ENCODE measurements at regions not wholly inside any gene's neighbourhood (a gene's known extent, or its start where the extent isn't known, plus 50 kb on each side); places are given as distances from the start of the nearest gene placed in this dataset.

DNA sequence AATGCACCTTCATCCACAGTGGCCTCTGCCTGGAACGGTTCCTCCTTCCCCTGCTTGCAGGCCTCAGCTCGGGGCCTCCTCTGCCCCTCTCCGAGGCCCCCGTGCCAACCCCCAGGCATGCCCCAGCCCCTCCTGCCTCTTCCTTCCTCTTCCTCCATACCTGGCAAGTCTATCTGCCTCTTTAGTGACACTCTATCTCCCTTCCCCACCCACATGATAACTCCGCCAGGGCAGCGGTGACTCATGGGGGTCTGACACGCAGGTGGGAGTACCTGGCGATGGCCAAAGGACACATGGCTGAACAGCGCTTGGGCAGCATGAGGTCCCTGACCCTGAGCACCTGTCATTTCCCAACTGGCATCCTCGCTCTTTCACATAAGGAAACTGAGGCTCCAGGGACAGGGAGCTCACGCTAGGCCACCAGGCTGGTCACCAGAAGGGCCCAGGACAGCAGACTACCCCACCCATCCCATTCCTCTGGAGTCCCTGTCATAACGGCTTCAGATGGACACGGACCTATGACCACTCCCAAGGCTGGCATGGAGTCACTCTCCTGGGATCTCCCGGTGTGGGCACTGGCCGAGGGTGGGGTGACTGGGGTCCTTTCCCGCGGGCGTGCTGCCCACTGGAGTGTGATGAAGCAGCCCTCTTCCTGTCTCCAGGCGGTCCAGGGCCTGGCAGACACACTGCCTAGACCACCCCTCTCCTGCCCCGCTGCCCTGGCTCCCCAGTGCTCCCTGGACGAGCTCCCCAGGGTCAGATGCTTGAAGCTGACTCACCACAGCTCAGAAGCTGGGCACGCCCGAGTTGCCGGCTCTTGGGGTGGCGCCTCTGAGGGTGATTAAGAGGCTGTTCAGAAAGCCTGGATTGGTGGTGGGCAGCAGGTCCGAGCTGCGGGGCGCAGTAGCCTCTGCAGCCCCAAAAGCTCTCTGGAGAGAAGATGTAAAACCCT is 100.6 kb downstream of the ENGASE start:
- no peak for ATAC-seq
- H3K4me3 ChIP-seq: no peak overlapping the region
- intact Hi-C loops (cut with DNase I): no loop called here
- H3K36me3 ChIP-seq (replicated peaks in 1 of 2; ENCODE audit: insufficient read depth in 1 of 2, low read depth in 2 of 2): no peaks in the 10 kb centered on the region
- H3K27me3 ChIP-seq: no peaks in the 10 kb centered on the region
- H3K9me3 ChIP-seq: no peaks in the 10 kb centered on the region
- peaks cover 7% of the 10 kb centered on the region for H3K4me1 ChIP-seq
- DNase-seq: no peak
- TF ChIP-seq CTCF (IDR thresholded peaks at IDR 0.05): no peak
- TF ChIP-seq POLR2A (IDR thresholded peaks at IDR 0.05): no peak
- no peak overlapping the region for H3K27ac ChIP-seq
- WGBS, 2 donors: 67 to 73% methylated on average over 17 to 27 of the region's 28 CpGs

GRCh38 chr17:79174193-79174765 is 99.7 kb downstream of the ENGASE start:
- no peaks in the 10 kb centered on the region for H3K27me3 ChIP-seq
- H3K4me1 ChIP-seq: peaks cover 7% of the 10 kb centered on the region
- ATAC-seq (no peak), DNase-seq (no peak)
- no peaks in the 10 kb centered on the region for H3K36me3 ChIP-seq (replicated peaks in 1 of 2; ENCODE audit: insufficient read depth in 1 of 2, low read depth in 2 of 2)
- no peaks in the 10 kb centered on the region for H3K9me3 ChIP-seq
- intact Hi-C loops (cut with DNase I): no loop called here
- no peak overlapping the region for H3K27ac ChIP-seq
- H3K4me3 ChIP-seq: no peak overlapping the region
- whole genome bisulfite sequencing, 2 donors: 86 to 94% methylated on average over 9 to 10 of the region's 10 CpGs
- TF ChIP-seq CTCF (IDR thresholded peaks at IDR 0.05) (no peak), POLR2A (IDR thresholded peaks at IDR 0.05) (no peak)

- no peaks in the 10 kb centered on the region for H3K4me1 ChIP-seq
- DNase-seq: no peak
- no peaks in the 10 kb centered on the region for H3K27me3 ChIP-seq
- intact Hi-C loops (cut with DNase I): no loop called here
- no peak overlapping the region for H3K27ac ChIP-seq
- no peaks in the 10 kb centered on the region for H3K9me3 ChIP-seq
- no peak for TF ChIP-seq POLR2A (IDR thresholded peaks at IDR 0.05)
- TF ChIP-seq CTCF (IDR thresholded peaks at IDR 0.05): no peak
- H3K4me3 ChIP-seq: no peak overlapping the region
- no peak for ATAC-seq
- WGBS, 2 donors: 33 to 42% methylated on average over 13 of the region's 13 CpGs
- H3K36me3 ChIP-seq (replicated peaks in 1 of 2; ENCODE audit: insufficient read depth in 1 of 2, low read depth in 2 of 2): no peaks in the 10 kb centered on the region
These were observed 96.6 kb downstream of the ENGASE start for GRCh38 chr17:79171188-79171587.

- peaks cover 0 to 6% of the 10 kb centered on the region in 2 donors for H3K27me3 ChIP-seq
- no peak for TF ChIP-seq POLR2A (IDR thresholded peaks at IDR 0.05)
- no peak for TF ChIP-seq CTCF (IDR thresholded peaks at IDR 0.05)
- no peak for DNase-seq
- WGBS, 2 donors: 69 to 80% methylated on average over 6 of the region's 6 CpGs
- H3K9me3 ChIP-seq: no peaks in the 10 kb centered on the region
- H3K27ac ChIP-seq: no peak overlapping the region
- H3K36me3 ChIP-seq (replicated peaks in 1 of 2; ENCODE audit: insufficient read depth in 1 of 2, low read depth in 2 of 2): no peaks in the 10 kb centered on the region
- no peak for ATAC-seq
- intact Hi-C loops (cut with DNase I): no loop called here
- no peak overlapping the region for H3K4me3 ChIP-seq
- no peaks in the 10 kb centered on the region for H3K4me1 ChIP-seq
These were observed 95.2 kb downstream of the ENGASE start for GRCh38 chr17:79169861-79170260.

Data from body of pancreas (tissue), 4 donors.